BLaER1 (cell line): ENCODE measurements at regions not wholly inside any gene's neighbourhood (a gene's known extent, or its start where the extent isn't known, plus 50 kb on each side); places are given as distances from the start of the nearest gene placed in this dataset.

Experiments used
- H3K27ac ChIP-seq: shearing (Covaris generic); formaldehyde crosslinking; 2 replicates; pipeline ENCODE4 v1.8.1; 2022
- H3K27me3 ChIP-seq: shearing (Covaris generic); formaldehyde crosslinking; 2 replicates; pipeline ENCODE4 v1.8.1; 2022
- H3K36me3 ChIP-seq: shearing (Covaris generic); formaldehyde crosslinking; 2 replicates; pipeline ENCODE4 v1.8.1; 2022
- H3K4me1 ChIP-seq: shearing (Covaris generic); formaldehyde crosslinking; 2 replicates; pipeline ENCODE4 v1.8.1; 2022
- H3K4me2 ChIP-seq: shearing (Covaris generic); formaldehyde crosslinking; 2 replicates; pipeline ENCODE4 v1.8.1; 2022
- H3K4me3 ChIP-seq: shearing (Covaris generic); formaldehyde crosslinking; 2 replicates; pipeline ENCODE4 v1.8.1; 2022
- H3K9ac ChIP-seq: shearing (Covaris generic); formaldehyde crosslinking; 2 replicates; pipeline ENCODE4 v1.8.1; 2022
- H3K9me3 ChIP-seq: shearing (Covaris generic); formaldehyde crosslinking; 2 replicates; pipeline ENCODE4 v1.8.1; 2022
- H4K20me1 ChIP-seq: shearing (Covaris generic); formaldehyde crosslinking; 2 replicates; pipeline ENCODE4 v1.8.1; 2022
- Cebpa-rat ChIP-seq: shearing (Covaris generic); IDR thresholded peaks from 2 replicates; pipeline ENCODE4 v1.8.1; 2022

- H3K4me3 ChIP-seq, result no peak overlapping the region
- H3K36me3 ChIP-seq, result no peaks in the 10 kb centered on the region
- no peak overlapping the region for H3K4me2 ChIP-seq
- H3K27ac ChIP-seq, result no peak overlapping the region
- no peak overlapping the region for H3K9ac ChIP-seq
- no peaks in the 10 kb centered on the region for H3K9me3 ChIP-seq
- no peaks in the 10 kb centered on the region for H4K20me1 ChIP-seq
- TF ChIP-seq Cebpa-rat, result no peak
- H3K27me3 ChIP-seq, result no peaks in the 10 kb centered on the region
- no peaks in the 10 kb centered on the region for H3K4me1 ChIP-seq
Observed at GRCh38 chr3:5846261-5846660, 658.8 kb downstream of the EDEM1 start.

- no peaks in the 10 kb centered on the region for H3K27me3 ChIP-seq
- no peak for TF ChIP-seq Cebpa-rat
- H3K9ac ChIP-seq, result no peak overlapping the region
- no peaks in the 10 kb centered on the region for H4K20me1 ChIP-seq
- H3K9me3 ChIP-seq, result no peaks in the 10 kb centered on the region
- H3K4me1 ChIP-seq, result no peaks in the 10 kb centered on the region
- no peak overlapping the region for H3K4me2 ChIP-seq
- no peak overlapping the region for H3K4me3 ChIP-seq
- H3K27ac ChIP-seq, result no peak overlapping the region
- H3K36me3 ChIP-seq, result no peaks in the 10 kb centered on the region
Observed at GRCh38 chr3:5861151-5861550, 673.6 kb downstream of the EDEM1 start.

GRCh38 chr3:5874931-5875341 is 687.4 kb downstream of the EDEM1 start:
- Histone ChIP-seq H3K27me3 (no peaks in the 10 kb centered on the region), H3K4me1 (no peaks in the 10 kb centered on the region), H3K9ac (no peak overlapping the region), H3K27ac (no peak overlapping the region), H4K20me1 (no peaks in the 10 kb centered on the region), H3K4me2 (no peak overlapping the region), H3K4me3 (no peak overlapping the region), H3K36me3 (no peaks in the 10 kb centered on the region), H3K9me3 (peaks cover 4% of the 10 kb centered on the region; the same call in 1 of the 2 replicates)
- no peak for TF ChIP-seq Cebpa-rat

GRCh38 chr3:5888851-5889250 is 701.3 kb downstream of the EDEM1 start:
- H3K4me3 ChIP-seq, result no peak overlapping the region
- no peak overlapping the region for H3K27ac ChIP-seq
- no peaks in the 10 kb centered on the region for H4K20me1 ChIP-seq
- H3K27me3 ChIP-seq, result no peaks in the 10 kb centered on the region
- H3K4me2 ChIP-seq, result peak overlapping the region; percentile 59
- 0 out of 2 replicates have a peak, but pooled peaks cover 6% of the 10 kb centered on the region for H3K9me3 ChIP-seq
- no peak for TF ChIP-seq Cebpa-rat
- H3K4me1 ChIP-seq, result peaks cover 42% of the 10 kb centered on the region
- H3K36me3 ChIP-seq, result no peaks in the 10 kb centered on the region
- H3K9ac ChIP-seq, result no peak overlapping the region

- no peak for TF ChIP-seq Cebpa-rat
- Histone ChIP-seq H3K4me1 (peaks cover 42% of the 10 kb centered on the region), H4K20me1 (no peaks in the 10 kb centered on the region), H3K9me3 (0 out of 2 replicates have a peak, but pooled peaks cover 6% of the 10 kb centered on the region), H3K27me3 (no peaks in the 10 kb centered on the region), H3K36me3 (no peaks in the 10 kb centered on the region), H3K27ac (no peak overlapping the region), H3K9ac (no peak overlapping the region), H3K4me2 (peak overlapping the region; percentile 59), H3K4me3 (no peak overlapping the region)
Observed at GRCh38 chr3:5889374-5889773, 701.9 kb downstream of the EDEM1 start.

GRCh38 chr3:5891711-5892110 is 704.2 kb downstream of the EDEM1 start:
- Histone ChIP-seq H3K36me3 (no peaks in the 10 kb centered on the region), H3K4me2 (peak overlapping the region; percentile 3; the same call in 1 of the 2 replicates), H3K9me3 (0 out of 2 replicates have a peak, but pooled peaks cover 4% of the 10 kb centered on the region), H3K27ac (no peak overlapping the region), H3K27me3 (no peaks in the 10 kb centered on the region), H4K20me1 (no peaks in the 10 kb centered on the region), H3K4me3 (no peak overlapping the region), H3K4me1 (peaks cover 42% of the 10 kb centered on the region), H3K9ac (no peak overlapping the region)
- TF ChIP-seq Cebpa-rat, result no peak

- peaks cover 30% of the 10 kb centered on the region for H3K4me1 ChIP-seq
- no peak overlapping the region; the same call in 1 of the 2 replicates for H3K9ac ChIP-seq
Observed at GRCh38 chr3:5898106-5898505, 710.6 kb downstream of the EDEM1 start.

GRCh38 chr3:5899014-5899761 is 711.7 kb downstream of the EDEM1 start:
- H3K27me3 ChIP-seq, result no peaks in the 10 kb centered on the region
- no peak for TF ChIP-seq Cebpa-rat
- H3K4me2 ChIP-seq, result peak overlapping the region; percentile 65
- peaks cover 30% of the 10 kb centered on the region for H3K4me1 ChIP-seq
- no peaks in the 10 kb centered on the region for H4K20me1 ChIP-seq
- H3K9ac ChIP-seq, result no peak overlapping the region
- peak overlapping the region; percentile 47; the same call in 1 of the 2 replicates for H3K27ac ChIP-seq
- peaks cover 5% of the 10 kb centered on the region; the same call in 1 of the 2 replicates for H3K9me3 ChIP-seq
- no peak overlapping the region for H3K4me3 ChIP-seq
- no peaks in the 10 kb centered on the region for H3K36me3 ChIP-seq

More at GRCh38 chr3:5898106-5898505, 710.6 kb downstream of the EDEM1 start:
- Histone ChIP-seq H3K9me3 (no peaks in the 10 kb centered on the region; the same call in 1 of the 2 replicates), H3K36me3 (no peaks in the 10 kb centered on the region), H3K4me2 (peak overlapping the region; percentile 65), H3K27me3 (no peaks in the 10 kb centered on the region), H3K27ac (peak overlapping the region; percentile 47), H3K4me3 (no peak overlapping the region), H4K20me1 (no peaks in the 10 kb centered on the region)
- no peak for TF ChIP-seq Cebpa-rat

- no peaks in the 10 kb centered on the region for H3K27me3 ChIP-seq
- H3K9me3 ChIP-seq, result no peaks in the 10 kb centered on the region
Observed at GRCh38 chr3:5917932-5918331, 730.4 kb downstream of the EDEM1 start.

GRCh38 chr3:5918626-5919025 is 731.1 kb downstream of the EDEM1 start:
- no peak overlapping the region for H3K4me3 ChIP-seq
- H3K27me3 ChIP-seq, result no peaks in the 10 kb centered on the region
- no peak for TF ChIP-seq Cebpa-rat
- H3K9ac ChIP-seq, result no peak overlapping the region
- H3K36me3 ChIP-seq, result no peaks in the 10 kb centered on the region
- H3K4me2 ChIP-seq, result no peak overlapping the region
- H3K4me1 ChIP-seq, result no peaks in the 10 kb centered on the region
- no peaks in the 10 kb centered on the region for H4K20me1 ChIP-seq
- H3K27ac ChIP-seq, result no peak overlapping the region
- no peaks in the 10 kb centered on the region for H3K9me3 ChIP-seq

More at GRCh38 chr3:5917932-5918331, 730.4 kb downstream of the EDEM1 start:
- no peak overlapping the region for H3K9ac ChIP-seq
- no peak overlapping the region for H3K27ac ChIP-seq
- no peaks in the 10 kb centered on the region for H3K36me3 ChIP-seq
- no peak overlapping the region for H3K4me3 ChIP-seq
- H4K20me1 ChIP-seq, result no peaks in the 10 kb centered on the region
- no peak overlapping the region for H3K4me2 ChIP-seq
- no peaks in the 10 kb centered on the region for H3K4me1 ChIP-seq
- TF ChIP-seq Cebpa-rat, result no peak
